GM12878 (cell line): ENCODE measurements at regions not wholly inside any gene's neighbourhood (a gene's known extent, or its start where the extent isn't known, plus 50 kb on each side); places are given as distances from the start of the nearest gene placed in this dataset.

Source experiments
- EP300 ChIP-seq, 2 experiments: fragments of 150-350 bp in 1 of 2; IDR thresholded peaks; 2 replicates each; pipeline ENCODE4 v1.6.1; 2011 to 2012; ENCODE audit warnings: low read depth in 2 of 2, low read length in 2 of 2, borderline replicate concordance in 1 of 2, improper control_type of control experiment in 1 of 2, inconsistent platforms in 1 of 2; ENCODE audit not compliant: control insufficient read depth in 1 of 2
- ETV6 ChIP-seq, 2 experiments: fragments of 450-650 bp in 1 of 2; IDR thresholded peaks in 1 of 2; conservative IDR thresholded peaks in 1 of 2; 2 replicates each; pipeline ENCODE4 v1.6.1; 2014; ENCODE audit warnings: antibody characterized with exemption in 1 of 2, borderline replicate concordance in 1 of 2, low read depth in 1 of 2, mild to moderate bottlenecking in 1 of 2, moderate library complexity in 1 of 2
- NFIC ChIP-seq: IDR thresholded peaks from 2 replicates; pipeline ENCODE4 v1.6.1; 2012; ENCODE audit warnings: low read depth, mild to moderate bottlenecking, inconsistent platforms, low read length, moderate library complexity
- POLR2A ChIP-seq: IDR thresholded peaks from 2 replicates; pipeline ENCODE4 v1.6.1; 2011; ENCODE audit warnings: low read depth, mild to moderate bottlenecking, low read length
- RFX5 ChIP-seq: IDR thresholded peaks from 2 replicates; pipeline ENCODE4 v1.6.1; 2011; ENCODE audit warnings: low read depth, low read length, improper control_type of control experiment
- STAT3 ChIP-seq: IDR thresholded peaks from 2 replicates; pipeline ENCODE4 v1.6.1; 2011; ENCODE audit warnings: low read depth, low read length, improper control_type of control experiment
- ZSCAN29 ChIP-seq: fragments of 450-650 bp; IDR thresholded peaks from 2 replicates; pipeline ENCODE4 v1.6.1; 2017; ENCODE audit warnings: mild to moderate bottlenecking, moderate library complexity
- TF ChIP-seq, protein P1 (sequence below), 3 experiments: IDR thresholded peaks in 2 of 3; conservative IDR thresholded peaks in 1 of 3; 2 replicates each; pipeline ENCODE4 v1.5.1; 2011; ENCODE audit warnings: low read depth in 3 of 3, low read length in 3 of 3, mild to moderate bottlenecking in 3 of 3, control low read depth in 2 of 3, moderate library complexity in 2 of 3, inconsistent platforms in 1 of 3, mixed read lengths in 1 of 3; ENCODE audit not compliant: control insufficient read depth in 2 of 3, insufficient read depth in 1 of 3; ENCODE audit errors: extremely low read depth in 1 of 3
- TF ChIP-seq, protein P2 (sequence below): IDR thresholded peaks from 2 replicates; pipeline ENCODE4 v1.6.1; 2011; ENCODE audit warnings: low read depth, low read length, improper control_type of control experiment, borderline replicate concordance

DNA sequence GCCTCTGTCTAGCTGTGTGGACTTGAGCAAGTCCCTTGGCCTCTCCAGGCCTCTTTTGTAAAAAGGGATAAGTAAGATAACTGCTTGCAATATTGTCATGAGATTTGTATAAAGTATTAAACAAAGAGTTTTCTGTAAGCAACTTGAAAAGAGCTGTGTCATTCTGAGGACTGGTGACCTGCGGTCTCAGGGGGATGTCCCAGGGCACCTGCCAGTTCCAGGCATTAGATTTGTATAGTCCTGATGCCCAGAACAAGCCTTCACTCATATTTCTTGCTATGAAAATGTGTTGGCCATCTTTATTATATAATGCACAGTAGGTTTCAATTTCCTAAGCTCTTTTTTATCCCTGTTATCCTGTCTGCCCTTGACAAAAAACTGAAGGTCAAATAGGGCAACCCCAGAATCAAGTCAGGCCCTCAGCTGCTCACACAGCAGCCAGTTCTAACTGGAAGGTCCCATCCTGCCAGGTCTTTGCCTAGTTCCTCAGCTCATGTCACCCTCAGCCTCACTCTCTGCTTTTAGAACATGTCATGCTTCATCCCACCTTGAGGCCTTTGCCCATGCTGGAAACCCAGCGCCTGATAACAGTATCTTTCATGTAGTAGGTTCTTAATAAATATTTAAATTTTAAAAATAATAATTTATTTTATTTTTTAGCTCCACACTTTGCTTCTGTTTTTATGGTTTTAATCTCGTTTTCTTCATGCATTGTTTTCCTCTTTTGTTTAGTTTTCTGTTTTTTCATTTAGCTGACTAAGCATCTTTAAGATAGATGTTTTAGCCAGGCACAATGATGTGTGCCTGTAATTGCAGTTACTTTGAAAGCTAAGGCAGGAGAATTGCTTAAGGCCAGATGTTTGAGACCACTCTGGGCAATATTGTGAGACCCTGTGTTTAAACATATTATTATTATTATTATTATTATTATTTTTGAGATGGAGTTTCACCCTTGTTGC lies 87.5 kb upstream of the ZNF92 start:
- TF ChIP-seq ETV6 (conservative IDR thresholded peaks at IDR 0.05 in 1 of 2, IDR thresholded peaks at IDR 0.05 in 1 of 2; ENCODE audit: borderline replicate concordance in 1 of 2, low read depth in 1 of 2) = no peak
- TF ChIP-seq EP300 (IDR thresholded peaks at IDR 0.05; ENCODE audit: borderline replicate concordance in 1 of 2, control insufficient read depth in 1 of 2, low read depth in 2 of 2, low read length in 2 of 2) = no peak
- TF ChIP-seq POLR2A = no peak
- TF ChIP-seq, protein P1, sequence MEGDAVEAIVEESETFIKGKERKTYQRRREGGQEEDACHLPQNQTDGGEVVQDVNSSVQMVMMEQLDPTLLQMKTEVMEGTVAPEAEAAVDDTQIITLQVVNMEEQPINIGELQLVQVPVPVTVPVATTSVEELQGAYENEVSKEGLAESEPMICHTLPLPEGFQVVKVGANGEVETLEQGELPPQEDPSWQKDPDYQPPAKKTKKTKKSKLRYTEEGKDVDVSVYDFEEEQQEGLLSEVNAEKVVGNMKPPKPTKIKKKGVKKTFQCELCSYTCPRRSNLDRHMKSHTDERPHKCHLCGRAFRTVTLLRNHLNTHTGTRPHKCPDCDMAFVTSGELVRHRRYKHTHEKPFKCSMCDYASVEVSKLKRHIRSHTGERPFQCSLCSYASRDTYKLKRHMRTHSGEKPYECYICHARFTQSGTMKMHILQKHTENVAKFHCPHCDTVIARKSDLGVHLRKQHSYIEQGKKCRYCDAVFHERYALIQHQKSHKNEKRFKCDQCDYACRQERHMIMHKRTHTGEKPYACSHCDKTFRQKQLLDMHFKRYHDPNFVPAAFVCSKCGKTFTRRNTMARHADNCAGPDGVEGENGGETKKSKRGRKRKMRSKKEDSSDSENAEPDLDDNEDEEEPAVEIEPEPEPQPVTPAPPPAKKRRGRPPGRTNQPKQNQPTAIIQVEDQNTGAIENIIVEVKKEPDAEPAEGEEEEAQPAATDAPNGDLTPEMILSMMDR (IDR thresholded peaks at IDR 0.05 in 2 of 3, conservative IDR thresholded peaks at IDR 0.05 in 1 of 3; ENCODE audit: control insufficient read depth in 2 of 3, extremely low read depth in 1 of 3, insufficient read depth in 1 of 3, low read depth in 3 of 3, low read length in 3 of 3) = no peak
- TF ChIP-seq, protein P2, sequence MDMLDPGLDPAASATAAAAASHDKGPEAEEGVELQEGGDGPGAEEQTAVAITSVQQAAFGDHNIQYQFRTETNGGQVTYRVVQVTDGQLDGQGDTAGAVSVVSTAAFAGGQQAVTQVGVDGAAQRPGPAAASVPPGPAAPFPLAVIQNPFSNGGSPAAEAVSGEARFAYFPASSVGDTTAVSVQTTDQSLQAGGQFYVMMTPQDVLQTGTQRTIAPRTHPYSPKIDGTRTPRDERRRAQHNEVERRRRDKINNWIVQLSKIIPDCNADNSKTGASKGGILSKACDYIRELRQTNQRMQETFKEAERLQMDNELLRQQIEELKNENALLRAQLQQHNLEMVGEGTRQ = no peak
- no peak for TF ChIP-seq STAT3
- no peak for TF ChIP-seq NFIC
- no peak for TF ChIP-seq ZSCAN29
- no peak for TF ChIP-seq RFX5
